ENCODE measurements at regions not wholly inside any gene's neighbourhood (a gene's known extent, or its start where the extent isn't known, plus 50 kb on each side); places are given as distances from the start of the nearest gene placed in this dataset.

DNA sequence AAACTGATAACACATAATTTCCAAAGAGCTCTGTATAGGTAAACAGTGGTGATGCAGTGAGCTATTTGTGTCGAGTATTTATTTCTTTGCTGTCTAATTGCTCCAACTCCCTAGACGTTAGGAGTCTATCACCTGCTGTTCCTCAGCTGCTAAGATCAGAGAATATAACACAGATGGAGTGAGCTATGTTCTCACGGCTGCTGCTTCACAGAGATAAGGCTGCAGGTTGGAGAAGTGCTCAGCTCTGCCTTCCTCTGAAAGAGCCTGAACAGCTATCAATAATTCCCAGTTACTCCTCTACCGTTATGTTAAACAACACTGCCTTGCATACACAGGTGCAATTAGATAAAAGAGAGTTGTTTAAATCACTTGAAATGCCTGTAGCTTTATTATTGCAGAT, 103.2 kb upstream of the MDGA2 start:
- H3K27ac Mint-ChIP-seq, result peak overlapping the region in 1 of 3 experiments; percentile 81; a peak in 2 of 7 replicates
- no peak overlapping the region for H4K5ac ChIP-seq (ENCODE audit: insufficient read length, low read depth, low read length)
- no peak overlapping the region for H3K4ac ChIP-seq (ENCODE audit: low read depth, low read length)
- no peaks in the 10 kb centered on the region for H4K20me1 ChIP-seq (ENCODE audit: control insufficient read depth, insufficient read depth, insufficient read length)
- no peak overlapping the region for H2BK15ac ChIP-seq (ENCODE audit: low read depth, low read length)
- peaks cover 3% of the 10 kb centered on the region; the same call in 1 of the 2 replicates for H3K4me1 ChIP-seq (ENCODE audit: insufficient read depth, low read length)
- peaks cover 0 to 3% (median 0%) of the 10 kb centered on the region in 3 experiments; a peak in 1 of 7 replicates for H3K36me3 Mint-ChIP-seq (ENCODE audit: insufficient read depth in 1 of 3, low read depth in 3 of 3)
- H3K27ac ChIP-seq (ENCODE audit: insufficient read length, low read depth, low read length), result no peak overlapping the region
- no peak overlapping the region for H4K91ac ChIP-seq (ENCODE audit: insufficient read length, low read depth, low read length)
- H3K79me1 ChIP-seq (ENCODE audit: insufficient read depth, low read depth, low read length, poor library complexity, severe bottlenecking), result no peaks in the 10 kb centered on the region
- no peak overlapping the region for H3K56ac ChIP-seq (ENCODE audit: insufficient read length, low read depth, low read length)
- H3K4me1 Mint-ChIP-seq, result peaks cover 21 to 23% of the 10 kb centered on the region in 2 experiments
- H2BK20ac ChIP-seq (ENCODE audit: low read depth, low read length, poor library complexity, severe bottlenecking), result no peak overlapping the region
- H2AFZ ChIP-seq (ENCODE audit: low read length), result no peak overlapping the region
- no peak overlapping the region for H3K18ac ChIP-seq (ENCODE audit: insufficient read length, low read depth, low read length)
- no peak overlapping the region for H4K8ac ChIP-seq (replicated peaks; ENCODE audit: insufficient read length, low read depth, low read length)
- WGBS (ENCODE audit: extremely low coverage, insufficient read length, low lambda C conversion rate), result no CpG with 5 or more reads among the region's 4 CpGs
- H3K9ac ChIP-seq (ENCODE audit: extremely low read depth, insufficient read length, low read length), result no peak overlapping the region
- H3T11ph ChIP-seq (ENCODE audit: low read length), result no peak overlapping the region
- H3K4me3 Mint-ChIP-seq, result no peak overlapping the region
- no peak overlapping the region for H3K23ac ChIP-seq (ENCODE audit: insufficient read length, low read depth, low read length)
- no peak overlapping the region for H2BK12ac ChIP-seq (ENCODE audit: insufficient read length, low read depth, low read length)
- no peak overlapping the region for H3K14ac ChIP-seq (ENCODE audit: insufficient read depth, low read length)
- no peak overlapping the region for H2AK5ac ChIP-seq (ENCODE audit: insufficient read length, low read length)
- H2BK5ac ChIP-seq (ENCODE audit: insufficient read length, low read length), result no peak overlapping the region
- H3K4me2 ChIP-seq (ENCODE audit: insufficient read depth, insufficient read length, low read length), result no peak overlapping the region
- H3K27me3 ChIP-seq (ENCODE audit: insufficient read depth, low read length), result no peaks in the 10 kb centered on the region
- DNase-seq, result no peak
- peaks cover 4 to 6% of the 10 kb centered on the region in 2 experiments; a peak in 4 of 5 replicates for H3K9me3 Mint-ChIP-seq
- H3K9me3 ChIP-seq (ENCODE audit: control insufficient read depth, low read depth, low read length), result no peaks in the 10 kb centered on the region
- H3K27me3 Mint-ChIP-seq (ENCODE audit: low read depth), result no peaks in the 10 kb centered on the region
- H3K79me2 ChIP-seq (ENCODE audit: insufficient read depth, low read length), result no peaks in the 10 kb centered on the region
- H3K23me2 ChIP-seq (ENCODE audit: insufficient read length, low read depth, low read length, poor library complexity, severe bottlenecking), result no peaks in the 10 kb centered on the region
- TF ChIP-seq, protein P1, sequence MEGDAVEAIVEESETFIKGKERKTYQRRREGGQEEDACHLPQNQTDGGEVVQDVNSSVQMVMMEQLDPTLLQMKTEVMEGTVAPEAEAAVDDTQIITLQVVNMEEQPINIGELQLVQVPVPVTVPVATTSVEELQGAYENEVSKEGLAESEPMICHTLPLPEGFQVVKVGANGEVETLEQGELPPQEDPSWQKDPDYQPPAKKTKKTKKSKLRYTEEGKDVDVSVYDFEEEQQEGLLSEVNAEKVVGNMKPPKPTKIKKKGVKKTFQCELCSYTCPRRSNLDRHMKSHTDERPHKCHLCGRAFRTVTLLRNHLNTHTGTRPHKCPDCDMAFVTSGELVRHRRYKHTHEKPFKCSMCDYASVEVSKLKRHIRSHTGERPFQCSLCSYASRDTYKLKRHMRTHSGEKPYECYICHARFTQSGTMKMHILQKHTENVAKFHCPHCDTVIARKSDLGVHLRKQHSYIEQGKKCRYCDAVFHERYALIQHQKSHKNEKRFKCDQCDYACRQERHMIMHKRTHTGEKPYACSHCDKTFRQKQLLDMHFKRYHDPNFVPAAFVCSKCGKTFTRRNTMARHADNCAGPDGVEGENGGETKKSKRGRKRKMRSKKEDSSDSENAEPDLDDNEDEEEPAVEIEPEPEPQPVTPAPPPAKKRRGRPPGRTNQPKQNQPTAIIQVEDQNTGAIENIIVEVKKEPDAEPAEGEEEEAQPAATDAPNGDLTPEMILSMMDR (conservative IDR thresholded peaks at IDR 0.05), result no peak
- no peak overlapping the region for H2BK120ac ChIP-seq (ENCODE audit: low read depth, low read length, poor library complexity, severe bottlenecking)

Measured in H9 (cell line).